Hepatic stellate cell (primary cell): ENCODE measurements at regions not wholly inside any gene's neighbourhood (a gene's known extent, or its start where the extent isn't known, plus 50 kb on each side); places are given as distances from the start of the nearest gene placed in this dataset.
"Not testable (repeated sequence)": the region's sequence is repeated elsewhere in the genome, so short reads cannot be mapped to it uniquely, and the experiment has no call there.

Source experiments
- DNase-seq: peaks from one replicate; pipeline ENCODE4 v3.0.0; 2011; ENCODE audit warnings: low spot score

- no peak for DNase-seq
These were observed 336.0 kb upstream of the ONECUT1 start for GRCh38 chr15:53126144-53126543.

GRCh38 chr15:53122818-53123217 is 332.7 kb upstream of the ONECUT1 start:
- DNase-seq: no peak

GRCh38 chr15:53116915-53117314 is 326.8 kb upstream of the ONECUT1 start:
- not testable (repeated sequence) for DNase-seq

GRCh38 chr15:53116169-53116568 is 326.0 kb upstream of the ONECUT1 start:
- no peak for DNase-seq

GRCh38 chr15:53115563-53115962 is 325.4 kb upstream of the ONECUT1 start:
- no peak for DNase-seq

- DNase-seq: no peak
These were observed 324.8 kb upstream of the ONECUT1 start for GRCh38 chr15:53114960-53115359.

- no peak for DNase-seq
These were observed 320.9 kb upstream of the ONECUT1 start for GRCh38 chr15:53110999-53111398.

- no peak for DNase-seq
These were observed 318.2 kb upstream of the ONECUT1 start for GRCh38 chr15:53108319-53108718.

- DNase-seq: no peak
These were observed 317.7 kb upstream of the ONECUT1 start for GRCh38 chr15:53107855-53108254.

- DNase-seq: no peak
These were observed 316.6 kb upstream of the ONECUT1 start for GRCh38 chr15:53106505-53107286.

GRCh38 chr15:53102483-53102882 is 312.3 kb upstream of the ONECUT1 start:
- no peak for DNase-seq

- no peak for DNase-seq
These were observed 290.3 kb upstream of the ONECUT1 start for GRCh38 chr15:53080484-53080883.

- no peak for DNase-seq
These were observed 284.1 kb upstream of the ONECUT1 start for GRCh38 chr15:53074221-53074620.

GRCh38 chr15:53072077-53072476 is 281.9 kb upstream of the ONECUT1 start:
- peak; percentile 0 for DNase-seq

GRCh38 chr15:53068636-53069035 is 278.5 kb upstream of the ONECUT1 start:
- DNase-seq: no peak

- no peak for DNase-seq
These were observed 269.3 kb upstream of the ONECUT1 start for GRCh38 chr15:53059273-53060043.

GRCh38 chr15:53046153-53046790 is 256.1 kb upstream of the ONECUT1 start:
- DNase-seq: no peak

- no peak for DNase-seq
These were observed 248.5 kb upstream of the ONECUT1 start for GRCh38 chr15:53038655-53038941.

- DNase-seq: no peak
These were observed 247.9 kb upstream of the ONECUT1 start for GRCh38 chr15:53037904-53038654.

- no peak for DNase-seq
These were observed 246.5 kb upstream of the ONECUT1 start for GRCh38 chr15:53036641-53037040.

GRCh38 chr15:53034767-53035245 is 244.7 kb upstream of the ONECUT1 start:
- DNase-seq: no peak

- DNase-seq: no peak
These were observed 243.6 kb upstream of the ONECUT1 start for GRCh38 chr15:53033709-53034108.
